Gastrocnemius medialis (tissue), 4 donors: ENCODE measurements at regions not wholly inside any gene's neighbourhood (a gene's known extent, or its start where the extent isn't known, plus 50 kb on each side); places are given as distances from the start of the nearest gene placed in this dataset.

Source experiments
- ATAC-seq, 2 donors: fragments of 150-250 bp; one replicate each; pipeline ENCODE4 v1.9.1; 2016
- DNase-seq, 2 donors: peaks; one replicate each; pipeline ENCODE4 v3.0.0-alpha.2; 2019
- H3K27ac ChIP-seq, 4 donors: fragments of 200-600 bp; sonication (generic); 1 replicate in 1 of 4; 2 replicates in 3 of 4; pipeline ENCODE4 v1.5.1; 2016 to 2018; ENCODE audit warnings: mild to moderate bottlenecking in 2 of 4, moderate library complexity in 1 of 4
- H3K27me3 ChIP-seq, 3 donors: fragments of 200-600 bp; sonication (generic) in 2 of 3; 1 replicate in 1 of 3; 2 replicates in 2 of 3; pipeline versions ENCODE4 v1.5.1 to v1.6.0; 2016 to 2019; ENCODE audit warnings: mild to moderate bottlenecking in 1 of 3, moderate library complexity in 1 of 3
- H3K36me3 ChIP-seq, 2 donors: fragments of 200-600 bp; sonication (generic) in 1 of 2; one replicate each; pipeline ENCODE4 v1.5.1; 2017 to 2018
- H3K4me1 ChIP-seq, 2 donors: fragments of 200-600 bp; sonication (generic) in 1 of 2; one replicate each; pipeline ENCODE4 v1.5.1; 2016 to 2017; ENCODE audit warnings: mild to moderate bottlenecking in 2 of 2
- H3K4me3 ChIP-seq, 4 donors: fragments of 200-600 bp; sonication (generic) in 3 of 4; 1 replicate in 1 of 4; 2 replicates in 3 of 4; pipeline ENCODE4 v1.5.1; 2016 to 2019; ENCODE audit warnings: mild to moderate bottlenecking in 2 of 4
- H3K9me3 ChIP-seq, 3 donors: fragments of 200-600 bp; sonication (generic) in 2 of 3; 1 replicate in 1 of 3; 2 replicates in 2 of 3; pipeline ENCODE4 v1.5.1; 2016 to 2019
- CTCF ChIP-seq, 5 experiments: fragments of 450-650 bp in 3 of 5; fragments of 200-600 bp in 2 of 5; sonication (generic) in 2 of 5; IDR thresholded peaks in 4 of 5; conservative IDR thresholded peaks in 1 of 5; 1 replicate in 4 of 5; 2 replicates in 1 of 5; pipeline ENCODE4 v1.5.1; 2016 to 2019; ENCODE audit warnings: antibody characterized with exemption in 5 of 5, mild to moderate bottlenecking in 3 of 5, moderate library complexity in 3 of 5
- POLR2A ChIP-seq, 2 donors: fragments of 450-650 bp; IDR thresholded peaks; one replicate each; pipeline ENCODE4 v1.6.1; 2017; ENCODE audit warnings: antibody characterized with exemption in 2 of 2, mild to moderate bottlenecking in 2 of 2, moderate library complexity in 2 of 2
- in situ Hi-C, 4 donors: fragments of 200-750 bp; cut with MboI; loops; one replicate each; pipeline versions ENCODE4 v1.15.0 to v1.8.0; 2017; ENCODE audit warnings: low sequenced_read_pairs in 4 of 4
- intact Hi-C: fragments of 100-400 bp; cut with DNase I; formaldehyde crosslinking; loops from one replicate; pipeline ENCODE4 v1.15.1; 2023; ENCODE audit warnings: low total_unique reads

GRCh38 chr2:104793966-104794365 lies 59.9 kb upstream of the POU3F3 start:
- Histone ChIP-seq H3K36me3 (no peaks in the 10 kb centered on the region), H3K9me3 (no peaks in the 10 kb centered on the region), H3K27ac (no peak overlapping the region), H3K27me3 (no peaks in the 10 kb centered on the region), H3K4me3 (no peak overlapping the region), H3K4me1 (peaks cover 12 to 14% of the 10 kb centered on the region in 2 donors)
- ATAC-seq (no peak), DNase-seq (no peak)
- TF ChIP-seq CTCF (IDR thresholded peaks at IDR 0.05 in 4 of 5, conservative IDR thresholded peaks at IDR 0.05 in 1 of 5) (no peak), POLR2A (IDR thresholded peaks at IDR 0.05) (no peak)
- intact Hi-C loops (loop anchor here (5.0 kb wide), 1 partner anchor 68 kb away; no protein-coding TSS in a partner anchor), in situ Hi-C loops (no loop called here)

GRCh38 chr2:104794441-104794840 lies 59.5 kb upstream of the POU3F3 start:
- no peaks in the 10 kb centered on the region for H3K36me3 ChIP-seq
- H3K4me1 ChIP-seq = peaks cover 12 to 14% of the 10 kb centered on the region in 2 donors
- no peak overlapping the region for H3K4me3 ChIP-seq
- no peaks in the 10 kb centered on the region for H3K9me3 ChIP-seq
- TF ChIP-seq POLR2A (IDR thresholded peaks at IDR 0.05) (no peak), CTCF (IDR thresholded peaks at IDR 0.05 in 4 of 5, conservative IDR thresholded peaks at IDR 0.05 in 1 of 5) (no peak)
- H3K27ac ChIP-seq = no peak overlapping the region
- intact Hi-C loops = loop anchor here (5.0 kb wide), 1 partner anchor 68 kb away; no protein-coding TSS in a partner anchor
- in situ Hi-C loops = no loop called here
- ATAC-seq (no peak), DNase-seq (no peak)
- no peaks in the 10 kb centered on the region for H3K27me3 ChIP-seq
